Tibial nerve (tissue), 4 donors: ENCODE measurements at regions not wholly inside any gene's neighbourhood (a gene's known extent, or its start where the extent isn't known, plus 50 kb on each side); places are given as distances from the start of the nearest gene placed in this dataset.

Source experiments
- DNase-seq, 2 donors: peaks; one replicate each; pipeline ENCODE4 v3.0.0-alpha.2; 2019; ENCODE audit warnings: low spot score in 2 of 2
- H3K27ac ChIP-seq, 4 donors: fragments of 200-600 bp; sonication (generic) in 3 of 4; one replicate each; pipeline ENCODE4 v1.5.1; 2017 to 2019; ENCODE audit warnings: mild to moderate bottlenecking in 1 of 4
- H3K27me3 ChIP-seq, 2 donors: fragments of 200-600 bp; sonication (generic) in 1 of 2; one replicate each; pipeline versions ENCODE4 v1.5.1 to v1.6.0; 2017 to 2019
- H3K36me3 ChIP-seq, 3 donors: fragments of 200-600 bp; sonication (generic); one replicate each; pipeline ENCODE4 v1.5.1; 2018 to 2019
- H3K4me1 ChIP-seq, 4 donors: fragments of 200-600 bp; sonication (generic) in 3 of 4; one replicate each; pipeline ENCODE4 v1.5.1; 2017 to 2019
- H3K4me3 ChIP-seq, 4 donors: fragments of 200-600 bp; sonication (generic) in 3 of 4; one replicate each; pipeline ENCODE4 v1.5.1; 2017 to 2019; ENCODE audit warnings: mild to moderate bottlenecking in 1 of 4, moderate library complexity in 1 of 4
- H3K9me3 ChIP-seq, 4 donors: fragments of 200-600 bp; sonication (generic) in 3 of 4; one replicate each; pipeline ENCODE4 v1.5.1; 2017 to 2019
- EP300 ChIP-seq, 2 donors: sonication (generic); formaldehyde crosslinking; IDR thresholded peaks; one replicate each; pipeline ENCODE4 v1.6.1; 2017; ENCODE audit warnings: antibody characterized with exemption in 2 of 2, mild to moderate bottlenecking in 1 of 2
- POLR2A ChIP-seq, 2 donors: fragments of 450-650 bp; IDR thresholded peaks; one replicate each; pipeline ENCODE4 v1.6.1; 2017; ENCODE audit warnings: antibody characterized with exemption in 2 of 2, mild to moderate bottlenecking in 2 of 2, moderate library complexity in 2 of 2
- WGBS, 2 donors: methylation state at CpG; one replicate each; pipeline ENCODE4 v1.1.5; 2018; 5-methylcytosine and 5-hydroxymethylcytosine counted together
- TF ChIP-seq, protein P1 (sequence below), 5 experiments: fragments of 200-600 bp in 3 of 5; fragments of 450-650 bp in 2 of 5; sonication (generic) in 3 of 5; IDR thresholded peaks; one replicate each; pipeline ENCODE4 v1.5.1; 2016 to 2019; ENCODE audit warnings: antibody characterized with exemption in 5 of 5, mild to moderate bottlenecking in 3 of 5, moderate library complexity in 2 of 5

DNA sequence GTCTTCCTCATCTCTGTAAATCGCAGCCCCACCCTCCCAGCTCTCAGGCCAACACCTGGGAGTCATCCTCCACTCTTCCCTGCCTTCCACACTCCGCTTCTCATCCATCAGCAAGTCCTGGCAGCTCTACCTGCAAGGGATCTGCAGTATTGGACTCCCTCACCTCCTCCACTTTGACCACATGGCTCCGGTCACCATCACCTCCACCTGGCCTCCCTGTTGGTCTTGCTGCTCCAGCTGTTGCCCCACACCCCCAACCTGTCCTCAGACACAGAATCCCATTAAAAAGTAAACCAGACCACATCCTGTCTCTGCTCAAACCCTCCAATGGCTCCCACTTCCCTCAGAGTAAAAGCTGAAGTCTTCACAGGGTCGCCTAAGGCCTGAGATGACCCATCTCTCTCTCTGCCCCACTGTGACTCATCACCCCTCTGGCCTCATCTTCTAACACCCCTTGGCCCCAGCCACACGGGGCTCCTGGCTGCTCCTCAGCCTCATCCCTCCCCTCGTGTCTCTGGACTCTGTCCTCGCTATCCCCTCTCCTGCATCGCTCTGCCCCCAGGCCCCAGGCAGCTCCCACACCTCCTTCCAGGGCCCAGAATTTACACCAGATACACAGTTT is 185.1 kb upstream of the SULF2 start:
- WGBS, 2 donors, result 78 to 80% methylated on average over 8 of the region's 8 CpGs
- no peaks in the 10 kb centered on the region for H3K36me3 ChIP-seq
- TF ChIP-seq POLR2A (IDR thresholded peaks at IDR 0.05) (no peak), EP300 (IDR thresholded peaks at IDR 0.05) (no peak)
- TF ChIP-seq, protein P1, sequence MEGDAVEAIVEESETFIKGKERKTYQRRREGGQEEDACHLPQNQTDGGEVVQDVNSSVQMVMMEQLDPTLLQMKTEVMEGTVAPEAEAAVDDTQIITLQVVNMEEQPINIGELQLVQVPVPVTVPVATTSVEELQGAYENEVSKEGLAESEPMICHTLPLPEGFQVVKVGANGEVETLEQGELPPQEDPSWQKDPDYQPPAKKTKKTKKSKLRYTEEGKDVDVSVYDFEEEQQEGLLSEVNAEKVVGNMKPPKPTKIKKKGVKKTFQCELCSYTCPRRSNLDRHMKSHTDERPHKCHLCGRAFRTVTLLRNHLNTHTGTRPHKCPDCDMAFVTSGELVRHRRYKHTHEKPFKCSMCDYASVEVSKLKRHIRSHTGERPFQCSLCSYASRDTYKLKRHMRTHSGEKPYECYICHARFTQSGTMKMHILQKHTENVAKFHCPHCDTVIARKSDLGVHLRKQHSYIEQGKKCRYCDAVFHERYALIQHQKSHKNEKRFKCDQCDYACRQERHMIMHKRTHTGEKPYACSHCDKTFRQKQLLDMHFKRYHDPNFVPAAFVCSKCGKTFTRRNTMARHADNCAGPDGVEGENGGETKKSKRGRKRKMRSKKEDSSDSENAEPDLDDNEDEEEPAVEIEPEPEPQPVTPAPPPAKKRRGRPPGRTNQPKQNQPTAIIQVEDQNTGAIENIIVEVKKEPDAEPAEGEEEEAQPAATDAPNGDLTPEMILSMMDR (IDR thresholded peaks at IDR 0.05), result no peak
- peaks cover 0 to 21% (median 0%) of the 10 kb centered on the region in 4 donors for H3K4me1 ChIP-seq
- no peaks in the 10 kb centered on the region for H3K27me3 ChIP-seq
- no peak overlapping the region for H3K4me3 ChIP-seq
- DNase-seq, result no peak
- H3K9me3 ChIP-seq, result no peaks in the 10 kb centered on the region
- no peak overlapping the region for H3K27ac ChIP-seq

DNA sequence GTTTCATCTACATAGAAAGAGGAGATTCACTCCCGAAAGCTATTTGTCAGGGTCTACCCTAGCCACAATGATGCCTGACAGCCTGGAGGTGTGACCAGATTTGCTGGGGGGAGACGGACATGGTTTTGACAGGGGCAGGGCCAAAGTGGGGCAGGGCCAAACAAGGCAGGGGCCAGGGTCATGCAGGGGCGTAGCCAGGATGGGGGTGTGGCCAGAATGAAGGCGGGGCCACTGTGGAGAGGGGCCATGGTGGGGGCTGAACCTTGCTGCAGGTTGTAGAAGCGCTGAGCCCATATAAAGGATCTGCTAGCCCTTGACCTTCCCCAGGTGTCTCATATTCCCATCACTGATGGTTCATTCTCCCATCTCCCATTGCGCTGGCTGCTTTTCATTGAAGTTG is 184.1 kb upstream of the SULF2 start:
- no peaks in the 10 kb centered on the region for H3K9me3 ChIP-seq
- H3K4me3 ChIP-seq, result no peak overlapping the region
- H3K27me3 ChIP-seq, result no peaks in the 10 kb centered on the region
- no peaks in the 10 kb centered on the region for H3K36me3 ChIP-seq
- WGBS, 2 donors, result 92 to 93% methylated on average over 6 of the region's 6 CpGs
- H3K27ac ChIP-seq, result no peak overlapping the region
- no peak for DNase-seq
- peaks cover 0 to 21% (median 0%) of the 10 kb centered on the region in 4 donors for H3K4me1 ChIP-seq
- TF ChIP-seq, protein P1 (IDR thresholded peaks at IDR 0.05), result no peak
- no peak for TF ChIP-seq POLR2A (IDR thresholded peaks at IDR 0.05)
- TF ChIP-seq EP300 (IDR thresholded peaks at IDR 0.05), result no peak

DNA sequence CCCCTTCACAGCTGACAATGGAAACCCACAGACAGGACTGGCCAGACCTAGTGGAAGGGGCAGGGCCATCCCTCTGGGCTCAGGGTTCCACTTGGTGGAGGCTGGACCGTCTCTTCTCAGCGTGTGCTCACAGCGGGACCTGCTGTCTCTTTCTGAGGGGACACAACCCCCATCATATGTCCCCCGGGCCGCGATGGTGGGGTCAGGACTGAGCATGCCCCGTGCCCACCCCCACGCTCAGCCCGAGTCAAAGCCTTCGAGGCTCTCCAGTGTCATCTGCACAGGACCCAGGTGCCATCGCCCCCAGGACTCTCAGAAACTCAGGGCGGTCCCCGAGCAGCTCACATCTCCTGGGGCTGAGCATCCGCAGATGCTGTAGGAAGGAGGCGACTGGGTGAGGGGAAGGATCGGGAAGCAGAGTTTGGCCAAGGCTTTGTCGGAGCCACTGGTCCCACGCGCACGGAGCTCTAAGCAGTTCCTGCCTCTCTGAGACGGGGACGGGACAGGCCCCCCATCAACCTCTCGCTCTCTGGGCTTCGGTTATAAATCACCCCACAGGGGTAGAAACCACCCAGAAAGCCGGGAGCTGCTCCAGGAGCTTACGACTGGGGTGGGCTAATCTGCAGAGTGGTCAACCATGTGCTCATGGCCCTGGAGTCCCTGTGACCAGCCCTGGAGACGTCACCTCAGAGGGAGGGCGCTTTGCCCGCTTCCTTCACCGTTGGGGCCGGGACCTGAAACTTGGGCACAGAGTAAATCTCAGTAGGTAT is 183.4 kb upstream of the SULF2 start:
- Histone ChIP-seq H3K27me3 (no peaks in the 10 kb centered on the region), H3K4me3 (no peak overlapping the region), H3K36me3 (no peaks in the 10 kb centered on the region), H3K27ac (no peak overlapping the region), H3K9me3 (no peaks in the 10 kb centered on the region), H3K4me1 (peaks cover 0 to 17% (median 0%) of the 10 kb centered on the region in 4 donors)
- TF ChIP-seq, protein P1 (IDR thresholded peaks at IDR 0.05), result no peak
- TF ChIP-seq POLR2A (IDR thresholded peaks at IDR 0.05) (no peak), EP300 (IDR thresholded peaks at IDR 0.05) (no peak)
- WGBS, 2 donors, result 93 to 94% methylated on average over 26 of the region's 31 CpGs
- DNase-seq, result no peak

DNA sequence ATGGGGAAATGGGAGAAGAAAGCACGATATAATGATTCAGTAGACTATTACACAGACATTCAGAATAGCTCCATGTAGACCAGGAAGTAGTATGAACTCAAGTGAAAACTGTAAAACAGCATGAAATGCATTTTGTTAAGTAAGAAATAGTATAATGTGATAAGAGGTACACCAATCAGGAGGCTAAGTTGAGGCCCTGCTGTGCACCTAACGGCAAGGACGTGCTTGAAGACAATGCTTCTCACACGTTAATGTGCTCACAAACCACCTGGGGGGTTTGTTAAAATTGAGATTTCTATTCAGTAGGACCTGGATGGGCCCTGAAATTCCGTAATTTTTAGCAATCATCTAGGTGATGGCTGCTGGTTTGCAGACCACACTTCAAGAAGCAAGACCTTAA is 178.9 kb upstream of the SULF2 start:
- Histone ChIP-seq H3K4me3 (no peak overlapping the region), H3K9me3 (no peaks in the 10 kb centered on the region), H3K27me3 (no peaks in the 10 kb centered on the region), H3K27ac (no peak overlapping the region), H3K36me3 (no peaks in the 10 kb centered on the region), H3K4me1 (no peaks in the 10 kb centered on the region)
- TF ChIP-seq, protein P1 (IDR thresholded peaks at IDR 0.05), result no peak
- no peak for TF ChIP-seq EP300 (IDR thresholded peaks at IDR 0.05)
- TF ChIP-seq POLR2A (IDR thresholded peaks at IDR 0.05), result no peak
- WGBS, 2 donors, result 88% methylated on average over 5 of the region's 5 CpGs
- DNase-seq, result no peak

DNA sequence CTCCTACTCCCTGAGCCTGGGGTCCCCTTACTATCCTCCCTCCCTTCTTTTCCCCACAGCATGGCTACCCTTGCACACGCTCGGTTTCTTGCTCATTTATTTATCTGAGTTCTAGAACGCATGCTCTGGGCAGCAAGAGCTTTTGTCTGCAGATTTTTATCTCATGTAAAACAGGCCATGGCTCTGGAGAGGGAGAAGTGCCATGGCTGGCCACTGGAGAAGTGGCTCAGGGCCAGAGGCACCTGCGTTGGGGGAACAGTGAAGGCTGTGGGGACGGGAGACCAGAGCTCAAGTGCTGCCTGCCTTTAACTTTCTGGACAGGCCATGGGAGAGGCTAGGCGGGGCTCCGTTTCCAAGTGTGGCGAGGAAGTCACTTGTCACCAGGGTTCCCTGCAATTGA is 177.7 kb upstream of the SULF2 start:
- Histone ChIP-seq H3K4me1 (no peaks in the 10 kb centered on the region), H3K9me3 (no peaks in the 10 kb centered on the region), H3K27me3 (no peaks in the 10 kb centered on the region), H3K4me3 (no peak overlapping the region), H3K27ac (no peak overlapping the region), H3K36me3 (no peaks in the 10 kb centered on the region)
- no peak for DNase-seq
- TF ChIP-seq, protein P1 (IDR thresholded peaks at IDR 0.05), result no peak
- TF ChIP-seq POLR2A (IDR thresholded peaks at IDR 0.05) (no peak), EP300 (IDR thresholded peaks at IDR 0.05) (no peak)
- WGBS, 2 donors, result 75 to 81% methylated on average over 6 to 8 of the region's 8 CpGs
